Body of pancreas (tissue), 4 donors: ENCODE measurements at regions not wholly inside any gene's neighbourhood (a gene's known extent, or its start where the extent isn't known, plus 50 kb on each side); places are given as distances from the start of the nearest gene placed in this dataset.

Experiments used
- ATAC-seq: fragments of 150-250 bp; one replicate; pipeline ENCODE4 v1.9.1; 2016
- DNase-seq, 4 donors: peaks; one replicate each; pipeline ENCODE4 v3.0.0-alpha.2; 2019
- H3K27ac ChIP-seq, 4 donors: fragments of 200-600 bp; sonication (generic); 1 replicate in 3 of 4; 2 replicates in 1 of 4; pipeline versions ENCODE4 v1.5.1 to v1.6.1; 2016 to 2019; ENCODE audit warnings: mild to moderate bottlenecking in 1 of 4, mixed read lengths in 1 of 4, moderate library complexity in 1 of 4
- H3K27me3 ChIP-seq, 2 donors: fragments of 200-600 bp; sonication (generic); one replicate each; pipeline ENCODE4 v1.6.0; 2016; ENCODE audit warnings: mild to moderate bottlenecking in 1 of 2
- H3K36me3 ChIP-seq, 2 donors: fragments of 200-600 bp; sonication (generic); replicated peaks in 1 of 2; 2 replicates each; pipeline ENCODE4 v1.5.1; 2016; ENCODE audit warnings: low read depth in 2 of 2; ENCODE audit not compliant: insufficient read depth in 1 of 2
- H3K4me1 ChIP-seq: fragments of 200-600 bp; sonication (generic); one replicate; pipeline ENCODE4 v1.6.0; 2016
- H3K4me3 ChIP-seq, 2 donors: fragments of 200-600 bp; sonication (generic); 1 replicate in 1 of 2; 2 replicates in 1 of 2; pipeline ENCODE4 v1.5.1; 2016 to 2019
- H3K9me3 ChIP-seq, 3 donors: fragments of 200-600 bp; sonication (generic); 1 replicate in 2 of 3; 2 replicates in 1 of 3; pipeline ENCODE4 v1.5.1; 2016
- CTCF ChIP-seq, 7 experiments: fragments of 450-650 bp in 4 of 7; fragments of 200-600 bp in 3 of 7; sonication (generic) in 3 of 7; IDR thresholded peaks; one replicate each; pipeline ENCODE4 v1.5.1; 2016 to 2019; ENCODE audit warnings: antibody characterized with exemption in 7 of 7
- POLR2A ChIP-seq, 3 donors: fragments of 450-650 bp; IDR thresholded peaks; one replicate each; pipeline ENCODE4 v1.6.1; 2016; ENCODE audit warnings: antibody characterized with exemption in 3 of 3, mild to moderate bottlenecking in 2 of 3
- WGBS, 2 donors: methylation state at CpG; one replicate each; pipeline ENCODE4 v1.1.5; 2017; 5-methylcytosine and 5-hydroxymethylcytosine counted together
- intact Hi-C: fragments of 100-400 bp; cut with DNase I; formaldehyde crosslinking; loops from one replicate; pipeline ENCODE4 v1.15.1; 2023

DNA sequence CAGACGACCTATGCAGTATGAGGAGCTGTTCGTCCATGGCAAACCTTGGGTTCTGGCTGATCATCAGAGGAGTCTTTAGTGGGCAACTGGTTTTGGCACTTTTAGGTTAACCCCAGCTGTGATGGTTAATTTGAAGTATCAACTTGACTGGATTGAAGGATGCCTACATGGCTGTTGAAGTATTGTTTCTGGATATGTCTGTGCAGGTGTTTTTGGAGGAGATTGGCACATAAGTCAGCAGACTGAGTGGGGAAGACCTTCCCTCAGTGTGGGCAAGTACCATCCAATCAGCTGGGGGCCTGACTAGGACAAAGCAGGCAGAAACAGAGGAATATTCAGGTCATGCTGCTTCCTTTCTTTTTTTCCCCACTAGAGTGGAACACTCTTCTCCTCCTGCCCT lies 284.1 kb downstream of the NFKBIZ start:
- no peak for ATAC-seq
- no peaks in the 10 kb centered on the region for H3K27me3 ChIP-seq
- no peak for DNase-seq
- no peak overlapping the region for H3K4me3 ChIP-seq
- intact Hi-C loops = no loop called here
- WGBS, 2 donors = 72 to 82% methylated on average over 2 of the region's 2 CpGs
- peaks cover 9% of the 10 kb centered on the region for H3K4me1 ChIP-seq
- no peaks in the 10 kb centered on the region for H3K9me3 ChIP-seq
- no peak overlapping the region for H3K27ac ChIP-seq
- TF ChIP-seq CTCF (IDR thresholded peaks at IDR 0.05) (no peak), POLR2A (IDR thresholded peaks at IDR 0.05) (no peak)
- H3K36me3 ChIP-seq = no peaks in the 10 kb centered on the region

- Histone ChIP-seq H3K27me3 (no peaks in the 10 kb centered on the region), H3K4me3 (no peak overlapping the region), H3K9me3 (no peaks in the 10 kb centered on the region), H3K27ac (no peak overlapping the region), H3K36me3 (no peaks in the 10 kb centered on the region), H3K4me1 (peaks cover 3% of the 10 kb centered on the region)
- TF ChIP-seq CTCF (IDR thresholded peaks at IDR 0.05) (no peak), POLR2A (IDR thresholded peaks at IDR 0.05) (no peak)
- DNase-seq = no peak
- 68 to 79% methylated on average over 5 of the region's 5 CpGs for WGBS, 2 donors
- no peak for ATAC-seq
- intact Hi-C loops = no loop called here
Measured at GRCh38 chr3:102135316-102135715, 286.0 kb downstream of the NFKBIZ start.

GRCh38 chr3:102136183-102136582 lies 286.9 kb downstream of the NFKBIZ start:
- H3K9me3 ChIP-seq = no peaks in the 10 kb centered on the region
- ATAC-seq = no peak
- no peak for DNase-seq
- intact Hi-C loops = no loop called here
- H3K27ac ChIP-seq = no peak overlapping the region
- 92 to 94% methylated on average over 2 of the region's 2 CpGs for WGBS, 2 donors
- H3K4me1 ChIP-seq = no peaks in the 10 kb centered on the region
- H3K36me3 ChIP-seq = no peaks in the 10 kb centered on the region
- no peaks in the 10 kb centered on the region for H3K27me3 ChIP-seq
- TF ChIP-seq CTCF (IDR thresholded peaks at IDR 0.05) = no peak
- no peak for TF ChIP-seq POLR2A (IDR thresholded peaks at IDR 0.05)
- H3K4me3 ChIP-seq = no peak overlapping the region

GRCh38 chr3:102140116-102140515 lies 290.8 kb downstream of the NFKBIZ start:
- H3K4me3 ChIP-seq = no peak overlapping the region
- H3K27me3 ChIP-seq = no peaks in the 10 kb centered on the region
- intact Hi-C loops = no loop called here
- no peaks in the 10 kb centered on the region for H3K36me3 ChIP-seq
- H3K4me1 ChIP-seq = no peaks in the 10 kb centered on the region
- ATAC-seq = no peak
- DNase-seq = no peak
- H3K9me3 ChIP-seq = no peaks in the 10 kb centered on the region
- no peak overlapping the region for H3K27ac ChIP-seq
- TF ChIP-seq CTCF (IDR thresholded peaks at IDR 0.05) = no peak
- WGBS, 2 donors = 75 to 77% methylated on average over 3 of the region's 3 CpGs

- DNase-seq = no peak
- WGBS, 2 donors = 59 to 64% methylated on average over 5 of the region's 5 CpGs
- intact Hi-C loops = no loop called here
Measured at GRCh38 chr3:102141096-102141927, 292.0 kb downstream of the NFKBIZ start.

More at GRCh38 chr3:102141096-102141927, 292.0 kb downstream of the NFKBIZ start:
- Histone ChIP-seq H3K4me1 (no peaks in the 10 kb centered on the region), H3K4me3 (no peak overlapping the region), H3K27ac (no peak overlapping the region), H3K27me3 (no peaks in the 10 kb centered on the region), H3K36me3 (no peaks in the 10 kb centered on the region), H3K9me3 (no peaks in the 10 kb centered on the region)
- TF ChIP-seq POLR2A (IDR thresholded peaks at IDR 0.05) (no peak), CTCF (IDR thresholded peaks at IDR 0.05) (no peak)
- ATAC-seq = no peak
